PC-3 (cell line): ENCODE measurements at regions not wholly inside any gene's neighbourhood (a gene's known extent, or its start where the extent isn't known, plus 50 kb on each side); places are given as distances from the start of the nearest gene placed in this dataset.

Experiments
- CTCF ChIP-seq: fragments of 300-600 bp; sonication (generic); conservative IDR thresholded peaks from 2 replicates; pipeline ENCODE4 v1.5.1; 2017; ENCODE audit warnings: antibody characterized with exemption, low read depth, mild to moderate bottlenecking, low read length
- EZH2 ChIP-seq: fragments of 300-600 bp; sonication (generic); IDR thresholded peaks from one replicate; pipeline ENCODE4 v1.6.1; 2017; ENCODE audit warnings: antibody characterized with exemption, mild to moderate bottlenecking, low read length; ENCODE audit not compliant: unreplicated experiment
- EZH2phosphoT487 ChIP-seq: fragments of 300-600 bp; sonication (generic); IDR thresholded peaks from 2 replicates; pipeline ENCODE4 v1.6.1; 2018; ENCODE audit warnings: mild to moderate bottlenecking, antibody characterized with exemption, low read length, borderline replicate concordance

- TF ChIP-seq CTCF (no peak), EZH2 (no peak), EZH2phosphoT487 (no peak)
Observed at GRCh38 chr2:226600802-226601201, 198.8 kb downstream of the IRS1 start.
